Urinary bladder (tissue), 3 donors: ENCODE measurements at regions not wholly inside any gene's neighbourhood (a gene's known extent, or its start where the extent isn't known, plus 50 kb on each side); places are given as distances from the start of the nearest gene placed in this dataset.

Experiments used
- DNase-seq: peaks from one replicate; pipeline ENCODE4 v3.0.0-alpha.2; 2015; ENCODE audit errors: extremely low spot score
- H3K27ac ChIP-seq: one replicate; pipeline ENCODE4 v1.5.1; 2013; ENCODE audit warnings: low read depth, mild to moderate bottlenecking, moderate library complexity
- H3K36me3 ChIP-seq: one replicate; pipeline ENCODE4 v1.6.1; 2013; ENCODE audit warnings: mild to moderate bottlenecking, moderate library complexity; ENCODE audit not compliant: insufficient read depth
- H3K4me1 ChIP-seq: one replicate; pipeline ENCODE4 v1.6.1; 2013; ENCODE audit warnings: mild to moderate bottlenecking, moderate library complexity; ENCODE audit not compliant: insufficient read depth
- H3K4me3 ChIP-seq: one replicate; pipeline ENCODE4 v1.5.1; 2013; ENCODE audit warnings: low read depth, low read length
- WGBS: extraction: QIAGEN DNeasy Blood & Tissue Kit; methylation state at CpG from one replicate; pipeline ENCODE4 v1.1.7; 2013; 5-methylcytosine and 5-hydroxymethylcytosine counted together
- donor health status: healthy with polysubstance abuse.
- donor health status: healthy.

GRCh38 chr2:134158295-134158694 is 95.6 kb upstream of the MGAT5 start:
- Histone ChIP-seq H3K36me3 (no peaks in the 10 kb centered on the region), H3K27ac (no peak overlapping the region), H3K4me1 (peaks cover 4% of the 10 kb centered on the region), H3K4me3 (no peak overlapping the region)
- WGBS, result 91% methylated on average over 13 of the region's 13 CpGs
- no peak for DNase-seq

DNA sequence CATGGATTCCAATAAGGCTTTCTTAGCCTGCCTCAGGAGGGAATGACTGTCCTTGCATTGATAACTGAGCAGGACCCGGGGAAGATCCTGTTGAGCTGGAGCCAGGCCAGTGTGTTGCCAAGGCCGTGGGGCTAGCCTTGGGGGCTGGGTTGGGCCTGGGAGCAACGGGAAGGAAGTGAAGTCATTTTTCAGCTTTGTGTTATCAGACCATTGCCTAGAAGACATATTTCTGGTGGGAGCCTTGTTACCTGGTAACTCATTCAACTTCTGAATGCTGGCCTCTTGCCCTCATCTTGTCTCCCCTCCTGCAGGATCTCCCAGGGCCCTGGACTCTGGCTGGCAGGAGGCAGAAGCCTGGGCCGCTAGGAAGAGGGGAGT is 92.7 kb upstream of the MGAT5 start:
- Histone ChIP-seq H3K4me1 (peaks cover 4% of the 10 kb centered on the region), H3K36me3 (no peaks in the 10 kb centered on the region), H3K4me3 (no peak overlapping the region), H3K27ac (no peak overlapping the region)
- 51% methylated on average over 4 of the region's 4 CpGs for WGBS
- no peak for DNase-seq

DNA sequence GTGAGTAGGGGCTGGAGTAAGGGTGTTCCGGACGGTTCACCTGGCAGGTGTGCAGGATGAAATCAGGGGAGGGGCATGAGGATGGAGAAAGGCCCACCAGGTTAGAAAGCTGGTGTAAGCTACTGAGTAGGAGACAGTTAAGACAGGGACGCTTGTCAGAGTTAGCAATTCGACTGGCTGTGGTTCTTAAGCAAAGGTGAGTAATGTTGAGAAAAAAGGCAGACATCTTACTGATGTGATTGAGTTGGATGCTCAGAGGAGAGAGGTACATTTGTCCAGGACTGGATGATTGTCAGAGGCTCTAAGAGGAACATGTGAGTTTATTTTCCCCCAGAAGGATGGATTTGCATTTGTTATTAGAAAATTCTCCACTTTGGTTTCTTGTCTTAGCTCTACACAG is 90.5 kb upstream of the MGAT5 start:
- Histone ChIP-seq H3K27ac (no peak overlapping the region), H3K4me3 (no peak overlapping the region), H3K4me1 (peaks cover 2% of the 10 kb centered on the region), H3K36me3 (no peaks in the 10 kb centered on the region)
- 94% methylated on average over 4 of the region's 4 CpGs for WGBS
- DNase-seq, result no peak

GRCh38 chr2:134164306-134164705 is 89.6 kb upstream of the MGAT5 start:
- Histone ChIP-seq H3K4me3 (no peak overlapping the region), H3K4me1 (peaks cover 2% of the 10 kb centered on the region), H3K27ac (no peak overlapping the region), H3K36me3 (no peaks in the 10 kb centered on the region)
- no peak for DNase-seq

- 97% methylated on average over 3 of the region's 3 CpGs for WGBS
Measured at GRCh38 chr2:134167015-134167414, 86.9 kb upstream of the MGAT5 start.

GRCh38 chr2:134169788-134170187 is 84.1 kb upstream of the MGAT5 start:
- Histone ChIP-seq H3K27ac (no peak overlapping the region), H3K36me3 (no peaks in the 10 kb centered on the region), H3K4me3 (no peak overlapping the region), H3K4me1 (no peaks in the 10 kb centered on the region)
- 85% methylated on average over 3 of the region's 3 CpGs for WGBS
- no peak for DNase-seq

More at GRCh38 chr2:134167015-134167414, 86.9 kb upstream of the MGAT5 start:
- H3K4me1 ChIP-seq, result no peaks in the 10 kb centered on the region
- H3K36me3 ChIP-seq, result no peaks in the 10 kb centered on the region
- H3K4me3 ChIP-seq, result no peak overlapping the region
- H3K27ac ChIP-seq, result no peak overlapping the region
- DNase-seq, result no peak

- 40% methylated on average over 3 of the region's 3 CpGs for WGBS
- Histone ChIP-seq H3K36me3 (no peaks in the 10 kb centered on the region), H3K4me3 (no peak overlapping the region), H3K27ac (no peak overlapping the region), H3K4me1 (no peaks in the 10 kb centered on the region)
- DNase-seq, result no peak
Measured at GRCh38 chr2:134170294-134170693, 83.6 kb upstream of the MGAT5 start.

- Histone ChIP-seq H3K4me1 (no peaks in the 10 kb centered on the region), H3K36me3 (no peaks in the 10 kb centered on the region), H3K4me3 (no peak overlapping the region), H3K27ac (no peak overlapping the region)
- 75% methylated on average over 3 of the region's 3 CpGs for WGBS
- DNase-seq, result no peak
Measured at GRCh38 chr2:134170700-134171099, 83.2 kb upstream of the MGAT5 start.

DNA sequence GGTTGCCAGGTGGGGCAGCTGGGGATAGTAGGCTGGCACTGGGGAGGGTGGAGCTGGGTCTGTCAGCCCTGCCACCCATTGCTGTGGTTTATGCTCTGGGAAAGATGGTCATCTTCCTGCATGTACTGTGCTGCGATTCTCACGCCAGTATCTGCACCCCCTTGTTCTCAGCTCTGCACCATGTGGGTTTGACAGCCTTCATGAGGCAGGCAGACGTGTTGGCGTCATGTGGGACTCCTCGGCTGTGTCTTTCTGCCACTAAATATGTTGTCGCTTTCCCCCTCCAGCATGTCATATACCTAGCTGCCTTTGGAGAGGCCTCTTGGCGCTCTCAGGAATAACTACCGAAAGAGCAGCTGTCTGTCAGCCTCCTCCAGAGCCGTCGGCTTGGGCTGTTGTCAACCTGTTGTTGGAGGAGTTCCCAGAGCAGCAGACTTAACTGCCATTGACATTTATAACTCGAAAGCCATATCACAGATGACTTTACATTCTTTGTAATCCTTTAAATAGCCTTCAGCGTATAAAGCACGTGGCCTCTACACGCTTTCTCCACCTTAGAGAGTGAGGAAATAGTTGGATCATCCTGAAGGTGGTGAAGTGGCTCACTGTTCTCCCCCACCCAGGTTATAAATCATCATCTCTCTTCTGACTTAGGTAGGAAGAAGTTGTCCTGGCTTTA is 80.4 kb upstream of the MGAT5 start:
- Histone ChIP-seq H3K4me1 (no peaks in the 10 kb centered on the region), H3K27ac (no peak overlapping the region), H3K36me3 (no peaks in the 10 kb centered on the region), H3K4me3 (no peak overlapping the region)
- 74% methylated on average over 14 of the region's 14 CpGs for WGBS
- DNase-seq, result no peak

GRCh38 chr2:134174711-134175110 is 79.2 kb upstream of the MGAT5 start:
- no peak overlapping the region for H3K4me3 ChIP-seq
- 99% methylated on average over 5 of the region's 5 CpGs for WGBS
- H3K36me3 ChIP-seq, result no peaks in the 10 kb centered on the region
- DNase-seq, result no peak
- H3K4me1 ChIP-seq, result no peaks in the 10 kb centered on the region
- H3K27ac ChIP-seq, result no peak overlapping the region

DNA sequence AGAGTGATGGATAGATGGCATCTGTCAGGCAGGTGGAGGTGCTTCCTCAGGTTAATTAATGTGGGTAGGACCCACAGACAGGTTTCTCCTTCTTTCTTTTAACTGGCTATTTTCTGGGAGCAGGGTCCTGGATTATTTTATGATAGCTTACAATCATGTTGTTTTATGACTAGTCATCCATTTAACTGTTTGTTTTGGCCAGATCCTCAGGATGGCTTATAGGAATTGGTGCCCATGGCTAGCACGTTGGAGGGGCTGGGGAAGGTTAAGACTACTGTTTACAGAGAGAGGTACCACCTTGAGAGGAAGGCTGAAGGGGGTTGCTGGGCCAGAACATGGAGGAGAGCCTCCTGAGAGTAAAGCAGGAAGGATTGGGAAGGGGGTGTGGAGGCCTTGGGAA is 78.0 kb upstream of the MGAT5 start:
- no peak overlapping the region for H3K4me3 ChIP-seq
- no peaks in the 10 kb centered on the region for H3K4me1 ChIP-seq
- DNase-seq, result no peak
- WGBS, result 68% methylated on average over 1 of the region's 1 CpG
- H3K36me3 ChIP-seq, result no peaks in the 10 kb centered on the region
- no peak overlapping the region for H3K27ac ChIP-seq

- Histone ChIP-seq H3K4me1 (no peaks in the 10 kb centered on the region), H3K4me3 (no peak overlapping the region), H3K36me3 (no peaks in the 10 kb centered on the region), H3K27ac (no peak overlapping the region)
- WGBS, result 59% methylated on average over 13 of the region's 13 CpGs
- DNase-seq, result peak; percentile 42
Measured at GRCh38 chr2:134177351-134177931, 76.4 kb upstream of the MGAT5 start.

DNA sequence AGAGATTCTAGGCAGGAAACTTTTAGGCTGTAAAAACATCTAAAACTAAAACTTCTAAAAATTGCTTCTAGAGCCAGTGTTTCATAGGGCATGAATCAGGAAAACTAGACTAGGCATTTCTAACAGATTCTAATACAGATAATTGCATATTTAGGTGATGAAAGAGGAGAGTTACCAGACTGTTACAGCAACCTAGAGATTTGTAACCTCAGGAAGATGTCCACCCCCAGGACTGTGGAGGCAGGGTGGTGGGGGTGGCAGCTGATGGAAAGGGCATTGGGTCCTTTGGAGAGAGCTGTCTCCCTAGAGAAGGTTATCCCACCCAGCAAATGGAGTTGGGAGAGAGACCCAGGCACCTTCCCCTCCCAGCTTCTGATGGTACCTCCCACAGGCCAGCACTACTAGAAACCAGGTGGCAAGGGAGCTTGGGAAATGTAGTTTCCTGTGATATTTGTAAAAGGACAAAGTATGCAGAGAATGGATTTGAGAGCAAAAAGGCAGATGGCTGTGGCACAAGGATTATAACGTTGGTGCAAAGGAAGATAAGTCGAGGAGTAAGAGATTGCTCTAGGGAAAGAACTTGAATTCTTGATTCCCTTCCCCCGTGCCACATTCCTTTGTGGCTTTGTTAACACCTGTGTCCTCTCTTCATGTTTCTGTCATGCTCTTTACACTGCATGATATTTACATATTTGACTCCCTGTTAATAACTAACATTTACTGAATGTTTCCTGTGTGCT is 75.6 kb upstream of the MGAT5 start:
- 75% methylated on average over 3 of the region's 3 CpGs for WGBS
- H3K36me3 ChIP-seq, result no peaks in the 10 kb centered on the region
- no peak for DNase-seq
- no peak overlapping the region for H3K27ac ChIP-seq
- no peaks in the 10 kb centered on the region for H3K4me1 ChIP-seq
- H3K4me3 ChIP-seq, result no peak overlapping the region

- Histone ChIP-seq H3K36me3 (no peaks in the 10 kb centered on the region), H3K4me3 (no peak overlapping the region), H3K4me1 (no peaks in the 10 kb centered on the region), H3K27ac (peak overlapping the region; percentile 28)
- DNase-seq, result peak; percentile 26
- WGBS, result 66% methylated on average over 5 of the region's 5 CpGs
Measured at GRCh38 chr2:134181219-134181618, 72.7 kb upstream of the MGAT5 start.
